Activated CD4-positive, alpha-beta memory T cell treated with anti-CD3 and anti-CD28 coated beads for 36 hours (primary cell): ENCODE measurements at regions not wholly inside any gene's neighbourhood (a gene's known extent, or its start where the extent isn't known, plus 50 kb on each side); places are given as distances from the start of the nearest gene placed in this dataset.
"Not testable (repeated sequence)": the region's sequence is repeated elsewhere in the genome, so short reads cannot be mapped to it uniquely, and the experiment has no call there.

Experiments used
- CTCF ChIA-PET: fragments of 350-600 bp; sonication (Branson Sonifier 250); formaldehyde crosslinking; loops from one replicate; lab custom pipeline; 2021; ENCODE audit warnings: antibody characterized with exemption, inconsistent platforms; lab: Charles Lee
- POLR2A ChIA-PET: fragments of 350-600 bp; sonication (Branson Sonifier 250); formaldehyde crosslinking; loops from one replicate; lab custom pipeline; 2021; ENCODE audit warnings: antibody characterized with exemption; lab: Charles Lee
- DNase-seq: peaks from one replicate; pipeline ENCODE4 v3.0.0-alpha.2; 2020
- H3K27ac Mint-ChIP-seq: one replicate; pipeline ENCODE4 v1.8.0; 2021; ENCODE audit warnings: mixed read lengths
- H3K27me3 Mint-ChIP-seq: one replicate; pipeline ENCODE4 v1.8.0; 2021; ENCODE audit warnings: mixed read lengths
- H3K36me3 Mint-ChIP-seq: one replicate; pipeline ENCODE4 v1.8.0; 2021; ENCODE audit warnings: mixed read lengths
- H3K4me1 Mint-ChIP-seq: one replicate; pipeline ENCODE4 v1.8.0; 2021; ENCODE audit warnings: low read depth, mixed read lengths
- H3K4me3 Mint-ChIP-seq: one replicate; pipeline ENCODE4 v1.8.0; 2021; ENCODE audit warnings: mild to moderate bottlenecking, mixed read lengths
- H3K9me3 Mint-ChIP-seq: one replicate; pipeline ENCODE4 v1.8.0; 2021; ENCODE audit warnings: mixed read lengths
- intact Hi-C: fragments of 100-400 bp; cut with micrococcal nuclease; formaldehyde crosslinking; loops from one replicate; pipeline ENCODE4 v1.15.1; 2023

DNA sequence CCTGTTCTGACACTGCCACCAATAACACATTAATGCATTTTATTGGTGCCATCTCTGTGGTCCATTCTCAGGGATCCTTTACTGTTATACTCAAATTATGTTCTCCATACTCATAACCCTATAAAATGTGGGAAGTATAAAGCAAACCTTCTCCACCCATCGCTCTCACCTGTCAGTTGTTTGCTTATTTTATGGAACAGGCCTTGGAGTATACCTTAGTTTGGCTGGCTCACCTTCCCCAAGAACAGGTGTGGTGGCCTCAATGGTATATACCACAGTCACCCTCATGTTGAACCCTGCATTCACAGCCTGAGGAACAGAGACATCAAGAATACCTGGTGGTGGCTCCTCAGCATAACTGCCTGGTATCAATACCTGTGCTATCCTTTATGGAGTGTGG, 308.4 kb upstream of the STXBP6 start:
- intact Hi-C loops, result no loop called here
- Mint-ChIP-seq H3K4me1 (no peaks in the 10 kb centered on the region), H3K9me3 (no peaks in the 10 kb centered on the region), H3K36me3 (no peaks in the 10 kb centered on the region), H3K27me3 (no peaks in the 10 kb centered on the region), H3K4me3 (no peak overlapping the region), H3K27ac (no peak overlapping the region)
- no peak for DNase-seq
- ChIA-PET POLR2A (no interaction called here), CTCF (no interaction called here)

DNA sequence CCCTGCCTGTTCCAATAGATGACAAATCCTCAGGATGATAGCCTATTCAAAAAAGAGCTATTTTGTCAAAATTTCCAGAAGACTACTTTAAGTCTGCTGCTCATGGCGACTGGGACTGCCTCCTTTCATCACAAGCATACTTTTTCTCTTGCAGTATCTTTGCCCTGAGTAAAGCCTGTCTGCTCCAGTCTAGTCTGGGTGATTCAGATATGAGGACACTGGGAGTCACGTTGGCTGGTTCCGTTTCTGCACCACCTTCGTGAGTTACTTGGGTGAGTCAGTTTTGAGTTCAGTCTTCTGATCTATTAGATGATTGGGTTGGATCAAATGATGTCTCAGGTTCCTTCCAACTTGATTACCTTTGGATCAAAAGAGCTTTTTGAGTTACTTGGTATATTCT, 301.3 kb upstream of the STXBP6 start:
- H3K4me3 Mint-ChIP-seq, result no peak overlapping the region
- intact Hi-C loops, result no loop called here
- no peaks in the 10 kb centered on the region for H3K36me3 Mint-ChIP-seq
- no peak for DNase-seq
- H3K27me3 Mint-ChIP-seq, result no peaks in the 10 kb centered on the region
- POLR2A ChIA-PET, result no interaction called here
- no peaks in the 10 kb centered on the region for H3K9me3 Mint-ChIP-seq
- H3K27ac Mint-ChIP-seq, result no peak overlapping the region
- no peaks in the 10 kb centered on the region for H3K4me1 Mint-ChIP-seq
- CTCF ChIA-PET, result no interaction called here

DNA sequence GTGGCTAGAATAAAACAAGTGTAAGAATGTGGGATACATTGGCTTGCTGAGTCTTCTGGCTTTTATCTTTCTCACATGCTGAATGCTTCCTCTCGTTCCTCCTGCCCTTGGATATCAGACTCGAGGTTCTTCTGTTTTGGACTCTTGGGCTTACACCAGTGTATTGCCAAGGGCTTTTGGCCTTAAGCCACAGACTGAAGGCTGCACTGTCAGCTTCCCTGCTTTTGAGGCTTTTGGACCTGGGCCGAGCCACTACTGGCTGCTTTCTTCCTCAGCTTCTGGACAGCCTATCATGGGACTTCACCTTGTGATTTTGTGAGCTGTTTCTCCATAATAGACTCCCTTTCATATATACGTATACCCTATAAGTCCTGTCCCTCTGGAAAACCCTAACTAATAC, 300.9 kb upstream of the STXBP6 start:
- Mint-ChIP-seq H3K4me1 (no peaks in the 10 kb centered on the region), H3K4me3 (no peak overlapping the region), H3K36me3 (no peaks in the 10 kb centered on the region), H3K27ac (no peak overlapping the region), H3K9me3 (no peaks in the 10 kb centered on the region), H3K27me3 (no peaks in the 10 kb centered on the region)
- ChIA-PET POLR2A (no interaction called here), CTCF (no interaction called here)
- intact Hi-C loops, result no loop called here
- DNase-seq, result no peak

DNA sequence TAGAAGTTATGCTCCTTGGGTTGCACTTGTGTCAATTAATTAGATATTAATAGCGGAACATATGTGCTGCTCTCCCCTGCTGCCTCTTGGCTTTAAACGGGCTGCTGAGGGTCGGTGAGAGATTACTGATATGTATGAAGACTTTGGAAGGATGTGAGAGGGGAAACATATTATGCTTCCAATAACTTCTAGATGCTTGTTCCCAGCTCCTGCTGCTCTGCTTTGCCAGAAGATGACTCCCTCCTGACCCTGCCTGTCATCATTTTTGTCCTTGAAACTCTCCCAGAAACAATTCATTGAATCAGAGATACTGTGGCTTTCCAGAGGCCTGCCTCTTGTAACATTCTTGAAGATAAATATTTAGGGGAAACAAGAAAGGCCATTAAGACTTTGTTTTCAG, 300.1 kb upstream of the STXBP6 start:
- intact Hi-C loops, result no loop called here
- ChIA-PET POLR2A (no interaction called here), CTCF (no interaction called here)
- Mint-ChIP-seq H3K9me3 (peaks cover 5% of the 10 kb centered on the region), H3K4me3 (no peak overlapping the region), H3K36me3 (no peaks in the 10 kb centered on the region), H3K27ac (no peak overlapping the region), H3K27me3 (no peaks in the 10 kb centered on the region), H3K4me1 (no peaks in the 10 kb centered on the region)
- no peak for DNase-seq

DNA sequence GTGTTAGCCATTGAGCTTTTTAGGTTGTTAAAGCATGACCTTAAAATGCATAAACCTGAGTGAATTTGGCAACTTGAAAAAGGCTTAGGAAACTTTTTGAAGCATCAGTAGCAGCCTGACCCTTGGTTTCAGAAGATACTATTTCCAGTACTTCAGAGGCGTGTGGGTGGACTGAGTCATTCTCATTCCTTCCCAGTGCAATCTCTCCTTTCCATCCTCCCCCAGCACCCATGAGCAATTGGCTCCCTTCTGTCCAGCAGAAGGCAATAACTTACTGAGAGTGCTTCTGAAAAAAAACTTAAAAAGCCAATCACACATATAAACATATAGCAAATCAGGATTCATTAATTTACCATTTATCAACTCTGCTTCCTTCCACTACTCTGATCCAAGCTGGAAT, 299.3 kb upstream of the STXBP6 start:
- Mint-ChIP-seq H3K9me3 (peaks cover 10% of the 10 kb centered on the region), H3K4me3 (no peak overlapping the region), H3K27me3 (no peaks in the 10 kb centered on the region), H3K4me1 (no peaks in the 10 kb centered on the region), H3K36me3 (no peaks in the 10 kb centered on the region), H3K27ac (no peak overlapping the region)
- ChIA-PET POLR2A (no interaction called here), CTCF (no interaction called here)
- intact Hi-C loops, result no loop called here
- no peak for DNase-seq

DNA sequence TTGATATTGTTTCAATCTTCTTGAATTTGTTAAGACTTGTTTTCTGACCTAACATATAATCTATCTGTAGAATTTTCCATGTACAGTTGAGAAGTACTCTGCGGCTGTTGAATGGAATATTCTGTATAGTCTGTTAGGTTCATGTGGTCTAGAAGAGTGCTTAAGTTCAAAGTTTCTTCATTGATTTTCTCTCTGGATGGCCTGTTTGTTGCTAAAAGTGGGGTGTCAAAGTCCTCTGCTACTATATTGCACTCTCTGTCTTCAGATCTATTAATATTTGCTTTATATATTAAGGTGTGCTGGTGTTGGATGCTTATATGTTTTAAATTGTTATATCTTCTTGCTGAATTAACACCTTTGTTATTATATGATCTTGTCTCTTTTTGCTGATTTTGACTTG, 290.9 kb upstream of the STXBP6 start:
- no peaks in the 10 kb centered on the region for H3K27me3 Mint-ChIP-seq
- H3K27ac Mint-ChIP-seq, result no peak overlapping the region
- DNase-seq, result no peak
- ChIA-PET POLR2A (no interaction called here), CTCF (no interaction called here)
- H3K36me3 Mint-ChIP-seq, result no peaks in the 10 kb centered on the region
- H3K4me3 Mint-ChIP-seq, result no peak overlapping the region
- intact Hi-C loops, result no loop called here
- peaks cover 47% of the 10 kb centered on the region for H3K9me3 Mint-ChIP-seq
- H3K4me1 Mint-ChIP-seq, result no peaks in the 10 kb centered on the region

DNA sequence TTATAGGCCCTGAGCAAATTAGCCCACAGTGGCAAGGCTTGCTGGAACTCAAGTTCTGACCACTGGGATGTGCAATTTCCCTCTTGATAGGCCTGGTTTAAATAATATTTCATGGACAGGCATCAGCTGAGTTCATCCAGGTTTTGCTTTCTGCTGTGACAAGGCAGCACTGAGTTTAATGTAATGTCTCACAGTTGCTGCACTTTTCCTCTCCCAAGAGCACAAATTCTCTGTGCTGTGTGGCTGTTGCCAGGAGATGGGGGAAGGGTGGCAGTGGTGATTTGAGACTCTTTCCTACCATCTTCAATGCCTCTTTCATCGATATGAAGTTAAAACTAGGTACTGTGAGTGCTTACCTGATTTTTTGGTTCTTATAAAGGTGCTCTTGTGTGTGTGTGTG, 272.8 kb upstream of the STXBP6 start:
- ChIA-PET POLR2A (no interaction called here), CTCF (no interaction called here)
- no peak overlapping the region for H3K4me3 Mint-ChIP-seq
- H3K4me1 Mint-ChIP-seq, result no peaks in the 10 kb centered on the region
- no peaks in the 10 kb centered on the region for H3K36me3 Mint-ChIP-seq
- H3K27ac Mint-ChIP-seq, result no peak overlapping the region
- H3K27me3 Mint-ChIP-seq, result no peaks in the 10 kb centered on the region
- peaks cover 2% of the 10 kb centered on the region for H3K9me3 Mint-ChIP-seq
- DNase-seq, result no peak
- intact Hi-C loops, result no loop called here

DNA sequence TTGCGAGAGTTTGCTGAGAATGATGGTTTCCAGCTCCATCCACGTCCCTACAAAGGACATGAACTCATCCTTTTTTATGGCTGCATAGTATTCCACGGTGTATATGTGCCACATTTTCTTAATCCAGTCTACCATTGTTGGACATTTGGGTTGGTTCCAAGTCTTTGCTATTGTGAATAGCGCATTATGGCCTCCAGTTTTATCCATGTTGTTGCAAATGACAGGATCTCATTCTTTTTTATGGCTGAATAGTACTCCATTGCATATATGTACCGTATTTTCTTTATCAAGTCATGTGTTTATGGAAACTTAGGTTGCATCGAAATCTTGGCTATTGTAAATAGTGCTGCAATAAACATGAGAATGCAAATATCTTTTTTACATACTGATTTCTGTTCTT, 266.1 kb upstream of the STXBP6 start:
- H3K27ac Mint-ChIP-seq, H3K4me3 Mint-ChIP-seq, POLR2A ChIA-PET, CTCF ChIA-PET, DNase-seq, H3K4me1 Mint-ChIP-seq, intact Hi-C loops, H3K27me3 Mint-ChIP-seq, H3K36me3 Mint-ChIP-seq: not testable (repeated sequence)
- peaks cover 10% of the 10 kb centered on the region for H3K9me3 Mint-ChIP-seq

DNA sequence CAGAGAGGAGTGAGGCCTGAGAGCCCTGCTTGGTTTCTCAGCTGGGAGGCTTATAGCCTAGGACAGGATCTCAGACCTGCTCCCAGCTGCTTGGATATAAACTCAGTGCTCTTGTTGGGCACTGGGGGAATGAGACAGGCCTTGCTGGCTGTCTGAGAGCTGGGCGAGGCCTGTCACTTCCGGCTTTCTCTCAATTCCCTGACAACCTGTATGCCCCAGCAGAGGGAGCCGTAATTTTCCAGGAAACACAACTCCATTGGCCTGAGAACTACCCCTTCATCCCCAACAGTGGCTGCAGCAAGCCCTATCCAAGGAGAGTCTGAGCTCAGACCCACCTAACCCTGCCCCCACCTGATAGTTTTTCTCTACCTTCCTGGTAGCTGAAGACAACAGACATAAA, 258.3 kb upstream of the STXBP6 start:
- intact Hi-C loops, result no loop called here
- ChIA-PET CTCF (no interaction called here), POLR2A (no interaction called here)
- H3K9me3 Mint-ChIP-seq, result no peaks in the 10 kb centered on the region
- no peak overlapping the region for H3K4me3 Mint-ChIP-seq
- no peak overlapping the region for H3K27ac Mint-ChIP-seq
- no peaks in the 10 kb centered on the region for H3K27me3 Mint-ChIP-seq
- H3K36me3 Mint-ChIP-seq, result no peaks in the 10 kb centered on the region
- no peaks in the 10 kb centered on the region for H3K4me1 Mint-ChIP-seq
- DNase-seq, result no peak

DNA sequence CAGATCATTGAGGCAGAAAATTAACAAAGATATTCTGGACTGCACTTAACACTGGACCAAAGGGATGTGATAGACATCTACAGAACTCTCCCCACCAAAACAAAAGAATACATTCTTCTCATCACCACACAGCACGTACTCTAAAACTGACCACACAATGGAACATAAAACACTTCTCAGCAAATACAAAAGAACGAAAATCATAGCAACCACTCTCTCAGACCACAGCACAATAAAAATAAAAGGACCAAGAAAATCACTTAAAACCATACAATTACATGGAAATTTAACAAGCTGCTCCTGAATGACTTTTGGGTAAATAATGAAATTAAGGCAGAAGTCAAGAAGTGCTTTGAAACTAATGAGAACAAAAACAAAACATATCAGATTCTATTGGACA, 254.0 kb upstream of the STXBP6 start:
- no peaks in the 10 kb centered on the region for H3K36me3 Mint-ChIP-seq
- H3K4me1 Mint-ChIP-seq, result no peaks in the 10 kb centered on the region
- POLR2A ChIA-PET, result no interaction called here
- CTCF ChIA-PET, result no interaction called here
- no peak overlapping the region for H3K4me3 Mint-ChIP-seq
- intact Hi-C loops, result no loop called here
- no peak for DNase-seq
- H3K27me3 Mint-ChIP-seq, result no peaks in the 10 kb centered on the region
- H3K27ac Mint-ChIP-seq, result no peak overlapping the region
- H3K9me3 Mint-ChIP-seq, result no peaks in the 10 kb centered on the region

DNA sequence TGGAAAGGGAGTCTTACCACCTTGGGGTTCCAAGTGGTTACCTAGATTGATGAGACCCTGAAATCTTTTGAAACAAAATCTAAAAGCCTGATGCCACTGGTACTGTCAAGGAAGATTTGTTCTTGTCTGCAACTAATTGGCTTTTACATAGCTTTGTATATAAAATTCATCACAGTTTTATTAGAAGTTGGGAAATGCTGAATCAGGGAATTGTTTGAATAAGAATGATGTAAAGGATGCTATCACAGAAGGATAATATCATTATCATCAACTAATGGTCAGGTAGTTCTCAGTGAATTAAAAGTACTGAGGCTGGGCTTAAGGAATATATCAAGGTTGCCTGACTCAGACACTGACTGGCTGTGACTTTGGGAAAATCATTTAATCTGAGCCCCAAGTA, 248.3 kb upstream of the STXBP6 start:
- CTCF ChIA-PET, result no interaction called here
- Mint-ChIP-seq H3K4me3 (no peak overlapping the region), H3K27ac (no peak overlapping the region), H3K9me3 (no peaks in the 10 kb centered on the region), H3K36me3 (no peaks in the 10 kb centered on the region), H3K4me1 (no peaks in the 10 kb centered on the region), H3K27me3 (no peaks in the 10 kb centered on the region)
- DNase-seq, result no peak
- intact Hi-C loops, result no loop called here
- POLR2A ChIA-PET, result no interaction called here

DNA sequence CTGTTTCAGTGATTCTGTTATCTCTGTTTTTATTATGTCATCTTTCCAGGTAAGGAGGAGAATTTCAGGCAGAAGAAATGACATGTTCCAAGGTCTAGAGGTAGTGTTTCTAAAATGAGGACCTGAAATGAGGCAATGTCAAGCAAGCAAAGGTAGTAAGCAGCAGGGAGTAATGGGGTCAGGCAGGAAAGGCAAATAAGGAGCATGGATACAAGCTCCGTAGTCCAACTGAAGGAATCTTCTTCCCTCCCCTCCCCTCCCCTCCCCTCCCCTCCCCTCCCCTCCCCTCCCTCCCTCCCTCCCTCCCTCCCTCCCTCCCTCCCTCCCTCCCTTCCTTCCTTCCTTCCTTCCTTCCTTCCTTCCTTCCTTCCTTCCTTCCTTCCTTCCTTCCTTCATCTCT, 240.2 kb upstream of the STXBP6 start:
- H3K4me1 Mint-ChIP-seq, H3K27me3 Mint-ChIP-seq, H3K27ac Mint-ChIP-seq, H3K9me3 Mint-ChIP-seq, intact Hi-C loops, H3K36me3 Mint-ChIP-seq, CTCF ChIA-PET, POLR2A ChIA-PET, DNase-seq, H3K4me3 Mint-ChIP-seq: not testable (repeated sequence)

DNA sequence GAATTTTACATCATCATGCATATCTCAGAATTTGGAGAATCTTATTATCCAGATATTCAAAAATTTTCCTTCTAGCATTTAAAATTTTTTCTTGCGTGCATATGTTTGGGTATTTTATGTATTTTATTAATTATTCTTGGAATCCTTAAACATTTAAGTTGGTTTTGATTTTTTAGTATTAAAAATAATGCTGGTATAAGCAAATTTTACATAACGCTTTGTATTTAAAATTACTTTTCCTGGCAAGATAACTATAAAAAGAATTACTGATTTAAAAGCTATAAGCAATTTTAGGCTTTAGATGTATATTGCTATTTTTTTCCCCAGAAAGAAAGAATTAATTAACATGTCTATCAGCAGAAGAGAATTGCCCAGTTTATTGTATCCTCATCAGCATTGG, 224.6 kb upstream of the STXBP6 start:
- Mint-ChIP-seq H3K27ac (no peak overlapping the region), H3K4me3 (no peak overlapping the region), H3K4me1 (no peaks in the 10 kb centered on the region), H3K36me3 (no peaks in the 10 kb centered on the region), H3K9me3 (no peaks in the 10 kb centered on the region), H3K27me3 (no peaks in the 10 kb centered on the region)
- POLR2A ChIA-PET, result no interaction called here
- CTCF ChIA-PET, result no interaction called here
- no peak for DNase-seq
- intact Hi-C loops, result no loop called here

DNA sequence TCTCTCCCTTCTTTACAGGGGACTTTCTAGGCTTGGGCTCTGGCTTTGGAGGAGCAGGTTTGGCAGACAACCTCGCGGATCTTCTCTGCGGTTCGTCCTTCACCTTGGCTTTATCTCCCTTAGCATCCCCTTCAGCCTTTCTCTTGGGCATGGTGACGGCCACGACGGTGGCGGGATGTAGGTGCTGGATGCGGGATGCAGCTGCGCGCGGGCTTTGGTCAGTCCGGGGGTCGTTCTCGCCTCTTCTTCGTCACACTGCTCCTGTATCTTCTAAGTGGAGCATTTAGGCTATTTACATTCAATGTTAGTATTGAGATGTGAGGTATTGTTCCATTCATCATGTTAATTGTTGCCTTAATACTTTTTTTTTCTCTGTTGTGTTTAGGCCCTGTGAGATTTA, 217.2 kb upstream of the STXBP6 start:
- Mint-ChIP-seq H3K4me3 (no peak overlapping the region), H3K9me3 (peaks cover 8% of the 10 kb centered on the region), H3K36me3 (no peaks in the 10 kb centered on the region), H3K4me1 (no peaks in the 10 kb centered on the region), H3K27me3 (peaks cover 1% of the 10 kb centered on the region), H3K27ac (no peak overlapping the region)
- intact Hi-C loops, result no loop called here
- ChIA-PET POLR2A (no interaction called here), CTCF (no interaction called here)
- DNase-seq, result no peak
